OCI-LY3 (cell line): ENCODE measurements at regions not wholly inside any gene's neighbourhood (a gene's known extent, or its start where the extent isn't known, plus 50 kb on each side); places are given as distances from the start of the nearest gene placed in this dataset.

Source experiments
- H2AFZ ChIP-seq: fragments of 200-600, 300-600 bp; shearing (Covaris generic); 2 replicates; pipeline ENCODE4 v1.6.0; 2014; ENCODE audit warnings: antibody characterized with exemption, low read depth, low read length
- H3K27ac ChIP-seq: fragments of 200-600, 300-600 bp; sonication (generic); 2 replicates; pipeline ENCODE4 v1.5.1; 2014; ENCODE audit warnings: mild to moderate bottlenecking, low read length, moderate library complexity, mixed read lengths
- H3K27me3 ChIP-seq: fragments of 200-600, 300-600 bp; sonication (generic); 2 replicates; pipeline ENCODE4 v1.6.1; 2014; ENCODE audit warnings: low read depth, low read length, mixed read lengths
- H3K36me3 ChIP-seq: fragments of 200-600, 300-600 bp; sonication (generic); replicated peaks from 2 replicates; pipeline ENCODE3; 2014; ENCODE audit warnings: low read depth, low read length, mixed read lengths
- H3K4me1 ChIP-seq: fragments of 300-600, 200-600 bp; sonication (generic); 2 replicates; pipeline ENCODE4 v1.6.1; 2014; ENCODE audit warnings: low read length, mixed read lengths
- H3K4me2 ChIP-seq: fragments of 200-600, 300-600 bp; sonication (generic); 2 replicates; pipeline ENCODE4 v1.6.1; 2014; ENCODE audit warnings: low read length, mixed read lengths
- H3K4me3 ChIP-seq: fragments of 300-600, 200-600 bp; sonication (generic); 2 replicates; pipeline ENCODE4 v1.5.1; 2014; ENCODE audit warnings: antibody characterized with exemption, mild to moderate bottlenecking, low read length, moderate library complexity
- H3K79me2 ChIP-seq: fragments of 300-600, 200-600 bp; shearing (Covaris generic); 2 replicates; pipeline ENCODE4 v1.6.1; 2014; ENCODE audit warnings: mild to moderate bottlenecking, low read length, mixed read lengths
- H3K9ac ChIP-seq: fragments of 300-600, 200-600 bp; shearing (Covaris generic); 2 replicates; pipeline ENCODE4 v1.6.0; 2014; ENCODE audit warnings: mild to moderate bottlenecking, low read length, moderate library complexity
- H3K9me3 ChIP-seq: fragments of 200-600, 300-600 bp; shearing (Covaris generic); 2 replicates; pipeline ENCODE4 v1.6.1; 2014; ENCODE audit warnings: low read length, mixed read lengths; ENCODE audit not compliant: insufficient read depth
- H4K20me1 ChIP-seq: fragments of 200-600, 300-600 bp; sonication (generic); 2 replicates; pipeline ENCODE4 v1.6.1; 2016; ENCODE audit warnings: low read length, mixed read lengths; ENCODE audit not compliant: insufficient read depth
- CTCF ChIP-seq: fragments of 200-600, 300-600 bp; sonication (generic); IDR thresholded peaks from 2 replicates; pipeline ENCODE4 v1.5.1; 2014; ENCODE audit warnings: antibody characterized with exemption, low read length, low read depth
- EZH2phosphoT487 ChIP-seq: fragments of 200-600 bp; shearing (Covaris generic); IDR thresholded peaks from 2 replicates; pipeline ENCODE4 v1.6.1; 2018; ENCODE audit warnings: antibody characterized with exemption, mixed run types, low read depth

- H3K27me3 ChIP-seq, result no peaks in the 10 kb centered on the region
- H3K4me2 ChIP-seq, result no peak overlapping the region
- H2AFZ ChIP-seq, result no peak overlapping the region
- H3K4me1 ChIP-seq, result no peaks in the 10 kb centered on the region
- TF ChIP-seq CTCF (no peak), EZH2phosphoT487 (no peak)
- no peak overlapping the region for H3K27ac ChIP-seq
- H3K4me3 ChIP-seq, result no peak overlapping the region
- H3K9ac ChIP-seq, result no peak overlapping the region
- H3K79me2 ChIP-seq, result no peaks in the 10 kb centered on the region
- H3K36me3 ChIP-seq, result no peaks in the 10 kb centered on the region
- no peaks in the 10 kb centered on the region for H3K9me3 ChIP-seq
- no peaks in the 10 kb centered on the region for H4K20me1 ChIP-seq
Observed at GRCh38 chr7:85950871-85951270, 692.8 kb upstream of the GRM3 start.

GRCh38 chr7:85950418-85950817, 693.3 kb upstream of the GRM3 start:
- TF ChIP-seq EZH2phosphoT487 (no peak), CTCF (no peak)
- H3K4me1 ChIP-seq, result no peaks in the 10 kb centered on the region
- no peak overlapping the region for H3K4me3 ChIP-seq
- H3K27me3 ChIP-seq, result no peaks in the 10 kb centered on the region
- no peaks in the 10 kb centered on the region for H3K36me3 ChIP-seq
- H3K9ac ChIP-seq, result no peak overlapping the region
- H3K9me3 ChIP-seq, result no peaks in the 10 kb centered on the region
- no peak overlapping the region for H2AFZ ChIP-seq
- H3K27ac ChIP-seq, result no peak overlapping the region
- H3K4me2 ChIP-seq, result no peak overlapping the region
- no peaks in the 10 kb centered on the region for H3K79me2 ChIP-seq
- no peaks in the 10 kb centered on the region for H4K20me1 ChIP-seq

- no peaks in the 10 kb centered on the region for H3K79me2 ChIP-seq
- H3K4me1 ChIP-seq, result no peaks in the 10 kb centered on the region
- TF ChIP-seq EZH2phosphoT487 (no peak), CTCF (no peak)
- H3K4me3 ChIP-seq, result no peak overlapping the region
- no peak overlapping the region for H3K9ac ChIP-seq
- H3K27me3 ChIP-seq, result no peaks in the 10 kb centered on the region
- no peaks in the 10 kb centered on the region for H4K20me1 ChIP-seq
- H3K9me3 ChIP-seq, result no peaks in the 10 kb centered on the region
- no peaks in the 10 kb centered on the region for H3K36me3 ChIP-seq
- no peak overlapping the region for H2AFZ ChIP-seq
- H3K4me2 ChIP-seq, result no peak overlapping the region
- no peak overlapping the region for H3K27ac ChIP-seq
Observed at GRCh38 chr7:85947767-85948166, 695.9 kb upstream of the GRM3 start.

- Histone ChIP-seq H3K27ac (no peak overlapping the region), H3K9me3 (no peaks in the 10 kb centered on the region), H3K9ac (no peak overlapping the region), H3K4me3 (no peak overlapping the region), H3K79me2 (no peaks in the 10 kb centered on the region), H3K4me1 (no peaks in the 10 kb centered on the region), H3K4me2 (no peak overlapping the region), H2AFZ (no peak overlapping the region), H3K27me3 (no peaks in the 10 kb centered on the region), H3K36me3 (no peaks in the 10 kb centered on the region), H4K20me1 (no peaks in the 10 kb centered on the region)
- TF ChIP-seq EZH2phosphoT487 (no peak), CTCF (no peak)
Observed at GRCh38 chr7:85940798-85941197, 702.9 kb upstream of the GRM3 start.
